HG03457 (cell line): ENCODE measurements at regions not wholly inside any gene's neighbourhood (a gene's known extent, or its start where the extent isn't known, plus 50 kb on each side); places are given as distances from the start of the nearest gene placed in this dataset.

Source experiments
- ATAC-seq: cut with Tn5 transposase; IDR thresholded peaks from one replicate; pipeline ENCODE4 v1.9.1; 2021; ENCODE audit warnings: moderate number of reproducible peaks; ENCODE audit not compliant: unreplicated experiment

GRCh38 chr13:100941377-100942368 lies 267.1 kb upstream of the TMTC4 start:
- ATAC-seq = no peak

- ATAC-seq = no peak
These were observed 266.1 kb upstream of the TMTC4 start for GRCh38 chr13:100940658-100941057.

DNA sequence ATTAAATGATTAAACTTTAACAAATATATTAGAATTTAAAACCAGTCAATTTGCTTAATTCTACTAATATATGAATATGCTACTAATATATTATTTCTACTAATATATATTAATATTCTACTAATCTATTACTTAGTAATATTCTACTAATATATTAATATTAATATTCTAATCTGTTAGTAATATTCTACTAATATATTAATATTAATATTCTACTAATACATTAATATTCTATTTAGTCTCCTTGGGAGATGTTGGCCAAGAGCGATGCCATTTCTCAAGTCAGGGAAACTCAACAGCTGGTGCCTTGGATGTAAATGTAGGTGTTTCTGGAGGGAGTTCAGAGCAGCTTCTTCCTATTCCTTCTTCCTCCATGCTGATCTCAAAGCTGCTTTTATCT lies 259.2 kb upstream of the TMTC4 start:
- no peak for ATAC-seq

DNA sequence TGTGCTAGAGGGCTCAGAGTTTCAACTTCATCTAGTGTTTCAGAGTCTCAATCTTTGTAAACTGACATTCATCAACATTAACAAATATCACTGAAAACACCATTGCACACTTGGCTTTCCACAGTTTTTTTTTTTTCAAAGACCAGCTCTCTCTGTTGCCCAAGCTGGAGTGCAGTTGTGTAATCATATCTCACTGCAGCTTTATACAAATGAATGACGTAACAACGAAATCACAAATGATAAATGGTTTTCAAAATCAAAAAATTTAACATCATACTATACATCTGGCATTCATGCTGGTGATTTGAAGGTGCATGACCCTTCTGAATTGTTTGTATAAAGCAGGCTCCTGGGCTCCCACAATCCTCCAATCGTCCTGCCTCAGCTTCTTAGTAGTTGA lies 248.0 kb upstream of the TMTC4 start:
- no peak for ATAC-seq

DNA sequence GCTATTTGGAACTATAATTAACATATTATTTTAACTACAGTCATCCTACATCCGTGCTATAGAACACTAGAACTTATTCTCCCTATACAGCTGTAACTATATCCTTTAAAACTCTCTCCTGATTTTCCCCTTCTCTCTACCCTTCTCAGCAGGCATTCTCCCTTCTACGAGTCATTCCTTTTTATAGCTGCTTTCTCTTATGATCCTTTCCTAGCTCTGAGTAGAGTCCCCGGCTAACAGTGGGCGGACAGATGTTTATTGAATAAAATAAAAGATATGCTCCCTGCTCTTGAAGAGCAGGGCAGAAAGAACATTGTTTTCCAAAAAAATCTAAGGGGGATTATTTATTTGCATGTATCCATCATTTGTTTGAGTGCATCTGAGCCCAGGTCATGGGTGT lies 246.5 kb upstream of the TMTC4 start:
- ATAC-seq = no peak

DNA sequence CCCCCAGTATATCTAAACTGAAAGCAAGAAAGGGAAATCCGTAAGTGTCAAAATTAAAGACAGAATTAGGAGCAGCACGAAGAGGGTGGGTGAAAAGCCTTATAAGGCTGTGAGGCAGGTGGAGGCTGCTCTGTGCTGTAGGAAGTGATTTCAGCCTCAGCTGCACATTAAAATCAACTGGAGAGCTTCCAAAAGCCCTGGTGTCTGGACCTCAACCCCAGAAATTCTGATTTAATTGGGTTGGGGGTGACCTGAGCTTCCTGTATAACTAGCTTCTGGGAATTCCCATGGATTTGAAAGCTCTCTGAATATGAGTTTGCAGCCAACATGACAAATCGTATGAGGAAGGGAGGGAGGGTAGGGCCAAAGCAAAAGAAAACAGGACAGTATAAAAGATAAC lies 242.4 kb upstream of the TMTC4 start:
- ATAC-seq = no peak

GRCh38 chr13:100913143-100913542 lies 238.5 kb upstream of the TMTC4 start:
- no peak for ATAC-seq

DNA sequence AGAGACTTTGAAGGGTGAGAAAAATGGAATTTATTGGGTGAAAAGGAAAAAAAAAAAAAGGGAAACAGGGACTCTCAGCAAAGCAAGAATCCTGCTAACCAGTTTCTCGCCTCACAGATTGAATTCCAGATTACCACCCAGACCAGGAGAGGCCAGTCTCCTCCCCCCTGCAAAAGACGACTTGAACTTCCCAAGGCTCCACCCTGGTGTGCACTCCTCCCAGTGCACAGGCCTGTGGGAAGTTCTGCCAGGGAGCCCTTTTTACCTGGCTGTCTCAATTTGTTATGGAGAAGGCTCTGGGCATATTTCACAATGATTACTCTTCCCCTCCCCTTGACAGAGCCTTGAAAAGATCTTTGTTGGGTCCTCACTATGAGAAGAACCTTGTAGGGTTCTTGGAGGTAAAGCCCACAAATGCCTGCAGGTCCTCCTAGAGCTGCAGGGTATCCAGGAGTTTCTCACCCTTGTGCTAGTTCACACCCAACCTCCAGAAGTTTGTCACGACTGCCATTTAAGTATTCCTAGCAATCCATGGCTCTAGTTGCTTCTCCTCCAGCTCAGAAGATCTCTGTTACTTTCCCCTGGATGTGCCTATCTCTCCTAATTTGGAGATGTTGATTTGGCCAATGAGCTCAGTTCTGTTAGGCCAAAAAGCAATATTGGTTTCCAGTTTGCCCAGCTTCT lies 229.8 kb upstream of the TMTC4 start:
- no peak for ATAC-seq

DNA sequence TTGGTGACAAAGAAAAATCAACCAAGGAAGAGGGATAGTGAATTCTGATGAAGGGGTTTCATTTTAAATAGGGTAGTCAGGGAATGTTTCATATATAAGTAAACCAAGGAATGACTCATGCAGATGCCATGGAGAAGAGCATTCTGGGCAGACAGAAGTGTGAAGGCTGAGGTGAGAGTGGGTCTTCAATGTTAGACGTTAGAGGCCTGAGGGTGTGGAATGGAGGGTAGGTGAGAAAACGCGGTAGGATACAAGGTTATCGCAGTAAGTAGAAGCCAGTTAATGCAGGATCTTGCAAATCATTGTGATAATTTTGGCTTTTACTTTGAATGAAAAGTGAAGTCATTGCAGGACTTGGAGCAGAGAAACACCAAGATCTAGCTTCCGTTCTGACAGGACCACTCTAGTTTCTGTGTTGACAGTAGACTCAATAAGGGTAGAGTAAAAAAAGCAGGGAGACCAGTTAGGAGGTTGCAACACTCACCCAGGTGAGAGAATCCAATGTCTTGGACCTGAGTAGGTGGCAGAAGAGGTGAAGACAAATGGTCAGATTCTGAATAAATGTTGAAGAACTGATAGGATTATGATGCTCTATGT lies 225.2 kb upstream of the TMTC4 start:
- ATAC-seq = no peak

DNA sequence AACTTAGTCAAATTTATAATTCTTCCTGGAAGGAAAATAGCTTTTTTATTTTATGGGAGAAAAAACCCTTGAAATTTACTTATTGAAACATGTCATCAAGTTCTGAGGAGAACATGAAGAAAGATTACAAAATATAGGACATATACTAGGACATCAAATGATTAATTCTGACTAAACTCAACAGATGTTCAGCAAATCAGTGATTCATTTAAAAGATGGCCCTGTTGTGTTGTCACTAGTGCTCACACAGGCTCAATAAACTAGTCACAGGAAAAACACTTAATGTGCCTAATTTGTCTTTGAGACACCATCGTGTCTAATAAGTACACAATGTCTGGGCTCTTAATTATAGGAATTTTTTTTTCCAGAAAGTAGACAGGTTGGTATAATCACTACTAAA lies 223.8 kb upstream of the TMTC4 start:
- ATAC-seq = no peak

GRCh38 chr13:100895651-100896050 lies 221.1 kb upstream of the TMTC4 start:
- ATAC-seq = no peak

GRCh38 chr13:100892981-100893380 lies 218.4 kb upstream of the TMTC4 start:
- ATAC-seq = no peak

DNA sequence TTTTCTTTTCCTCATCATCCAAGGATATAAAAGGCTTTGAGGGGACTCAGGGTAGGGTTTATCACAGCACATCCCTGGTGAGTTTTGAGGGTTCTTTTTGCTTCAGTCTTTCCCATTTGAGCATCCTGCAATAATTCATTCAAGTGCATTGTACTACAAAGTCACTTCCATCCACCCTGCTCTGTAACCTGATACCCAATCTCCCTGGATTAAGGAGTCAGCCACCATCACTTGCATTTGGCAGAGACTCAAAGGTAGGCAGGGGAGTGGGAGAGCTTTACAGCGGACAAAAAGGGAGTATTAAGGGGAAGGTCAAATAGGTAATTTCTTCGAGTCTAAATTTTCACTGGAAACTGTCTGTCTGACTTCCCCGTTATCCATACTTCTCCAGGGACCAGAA lies 216.1 kb upstream of the TMTC4 start:
- no peak for ATAC-seq

GRCh38 chr13:100887729-100888151 lies 213.1 kb upstream of the TMTC4 start:
- no peak for ATAC-seq

- ATAC-seq = no peak
These were observed 208.9 kb upstream of the TMTC4 start for GRCh38 chr13:100883453-100883852.

- no peak for ATAC-seq
These were observed 206.8 kb upstream of the TMTC4 start for GRCh38 chr13:100881291-100881864.

DNA sequence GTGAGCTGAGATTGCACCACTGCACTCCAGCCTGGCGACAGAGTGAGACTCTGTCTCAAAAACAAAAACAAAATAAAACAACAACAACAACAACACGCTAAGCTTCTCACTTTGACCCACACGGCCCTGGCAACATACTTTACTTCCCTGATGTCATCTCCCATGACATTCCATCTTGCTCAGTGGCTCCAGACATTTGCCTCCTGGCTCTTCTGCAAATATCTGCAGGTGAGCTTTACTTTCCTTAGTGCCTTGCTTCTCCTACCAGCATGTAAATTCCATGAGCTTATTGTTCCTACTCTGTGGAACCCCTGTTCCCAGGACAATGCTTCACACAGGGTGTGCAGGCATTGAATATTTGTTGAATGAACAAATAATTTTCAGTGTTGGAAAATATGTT lies 205.6 kb upstream of the TMTC4 start:
- no peak for ATAC-seq

- ATAC-seq = no peak
These were observed 204.7 kb upstream of the TMTC4 start for GRCh38 chr13:100879255-100879654.

- ATAC-seq = no peak
These were observed 201.4 kb upstream of the TMTC4 start for GRCh38 chr13:100876044-100876403.

GRCh38 chr13:100875392-100876043 lies 200.9 kb upstream of the TMTC4 start:
- peak; percentile 78 for ATAC-seq

GRCh38 chr13:100872761-100873160 lies 198.2 kb upstream of the TMTC4 start:
- no peak for ATAC-seq
